ENCODE measurements at regions not wholly inside any gene's neighbourhood (a gene's known extent, or its start where the extent isn't known, plus 50 kb on each side); places are given as distances from the start of the nearest gene placed in this dataset.
A peak's percentile ranks its signal among the peaks of the same experiment; 100 is the strongest.

GRCh38 chr12:46579474-46579873 is 206.9 kb upstream of the SLC38A2 start:
- no peaks in the 10 kb centered on the region for H3K27me3 ChIP-seq (ENCODE audit: control insufficient read depth, insufficient read depth, low read length)
- FAIRE-seq (no peak), DNase-seq (ENCODE audit: low read depth) (peak; percentile 36)
- H3K4me3 ChIP-seq (ENCODE audit: low read depth, low read length), result no peak overlapping the region
- H3K36me3 ChIP-seq (ENCODE audit: control insufficient read depth, insufficient read depth, low read length), result no peaks in the 10 kb centered on the region
- TF ChIP-seq CTCF (IDR thresholded peaks at IDR 0.05; ENCODE audit: insufficient read depth, low read length, severe bottlenecking), result no peak

- DNase-seq (ENCODE audit: low read depth) (no peak), FAIRE-seq (no peak)
- TF ChIP-seq CTCF (IDR thresholded peaks at IDR 0.05; ENCODE audit: insufficient read depth, low read length, severe bottlenecking), result no peak
- no peaks in the 10 kb centered on the region for H3K27me3 ChIP-seq (ENCODE audit: control insufficient read depth, insufficient read depth, low read length)
- H3K4me3 ChIP-seq (ENCODE audit: low read depth, low read length), result no peak overlapping the region
- no peaks in the 10 kb centered on the region for H3K36me3 ChIP-seq (ENCODE audit: control insufficient read depth, insufficient read depth, low read length)
Measured at GRCh38 chr12:46578190-46578982, 205.8 kb upstream of the SLC38A2 start.

- FAIRE-seq (no peak), DNase-seq (ENCODE audit: low read depth) (peak; percentile 90)
- TF ChIP-seq CTCF (IDR thresholded peaks at IDR 0.05; ENCODE audit: insufficient read depth, low read length, severe bottlenecking), result no peak
- Histone ChIP-seq H3K27me3 (ENCODE audit: control insufficient read depth, insufficient read depth, low read length) (no peaks in the 10 kb centered on the region), H3K4me3 (ENCODE audit: low read depth, low read length) (no peak overlapping the region), H3K36me3 (ENCODE audit: control insufficient read depth, insufficient read depth, low read length) (no peaks in the 10 kb centered on the region)
Measured at GRCh38 chr12:46577063-46577776, 204.6 kb upstream of the SLC38A2 start.

- Histone ChIP-seq H3K36me3 (ENCODE audit: control insufficient read depth, insufficient read depth, low read length) (no peaks in the 10 kb centered on the region), H3K27me3 (ENCODE audit: control insufficient read depth, insufficient read depth, low read length) (no peaks in the 10 kb centered on the region), H3K4me3 (ENCODE audit: low read depth, low read length) (no peak overlapping the region)
- TF ChIP-seq CTCF (IDR thresholded peaks at IDR 0.05; ENCODE audit: insufficient read depth, low read length, severe bottlenecking), result no peak
- DNase-seq (ENCODE audit: low read depth), result no peak
- FAIRE-seq, result no peak
Measured at GRCh38 chr12:46574847-46575246, 202.3 kb upstream of the SLC38A2 start.

- DNase-seq (ENCODE audit: low read depth) (no peak), FAIRE-seq (no peak)
- no peak for TF ChIP-seq CTCF (IDR thresholded peaks at IDR 0.05; ENCODE audit: insufficient read depth, low read length, severe bottlenecking)
- H3K27me3 ChIP-seq (ENCODE audit: control insufficient read depth, insufficient read depth, low read length), result no peaks in the 10 kb centered on the region
- H3K4me3 ChIP-seq (ENCODE audit: low read depth, low read length), result no peak overlapping the region
- H3K36me3 ChIP-seq (ENCODE audit: control insufficient read depth, insufficient read depth, low read length), result no peaks in the 10 kb centered on the region
Measured at GRCh38 chr12:46573347-46573658, 200.7 kb upstream of the SLC38A2 start.

Data from bronchial epithelial cell (primary cell).